ENCODE measurements at regions not wholly inside any gene's neighbourhood (a gene's known extent, or its start where the extent isn't known, plus 50 kb on each side); places are given as distances from the start of the nearest gene placed in this dataset.

DNA sequence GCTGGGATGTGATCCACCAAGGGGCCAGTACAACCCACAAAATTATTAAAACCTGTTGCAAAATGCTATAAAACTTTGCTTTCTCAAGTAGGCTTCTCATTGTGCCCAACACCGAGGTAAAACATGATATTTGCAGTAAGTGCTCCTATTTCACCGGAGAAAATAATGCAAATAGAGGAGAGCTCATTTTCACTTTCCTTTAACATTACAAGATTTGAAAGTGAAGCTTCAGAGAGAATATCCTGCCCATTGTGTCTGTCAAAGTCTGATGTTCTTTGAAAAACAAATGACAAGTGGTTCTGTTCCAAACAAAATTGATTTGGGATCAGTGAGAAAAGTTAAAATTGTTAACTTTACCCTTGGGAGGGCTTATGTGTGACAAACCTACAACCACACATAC is 287.1 kb downstream of the KCNN2 start:
- WGBS (ENCODE audit: insufficient coverage) = no CpG with 5 or more reads among the region's 2 CpGs
- Histone ChIP-seq H3K27ac (ENCODE audit: low read depth, low read length) (no peak overlapping the region), H3K9me3 (ENCODE audit: control insufficient read depth, insufficient read depth, low read length) (no peaks in the 10 kb centered on the region), H3K27me3 (ENCODE audit: control insufficient read depth, insufficient read depth, low read length) (no peaks in the 10 kb centered on the region), H3K4me1 (ENCODE audit: control insufficient read depth, insufficient read depth, low read length) (no peaks in the 10 kb centered on the region), H3K4me3 (ENCODE audit: low read depth, low read length) (no peak overlapping the region), H3K36me3 (ENCODE audit: control insufficient read depth, insufficient read depth, low read length) (no peaks in the 10 kb centered on the region)
- DNase-seq (ENCODE audit: low read depth in 4 of 6, low spot score in 6 of 6) = no peak

DNA sequence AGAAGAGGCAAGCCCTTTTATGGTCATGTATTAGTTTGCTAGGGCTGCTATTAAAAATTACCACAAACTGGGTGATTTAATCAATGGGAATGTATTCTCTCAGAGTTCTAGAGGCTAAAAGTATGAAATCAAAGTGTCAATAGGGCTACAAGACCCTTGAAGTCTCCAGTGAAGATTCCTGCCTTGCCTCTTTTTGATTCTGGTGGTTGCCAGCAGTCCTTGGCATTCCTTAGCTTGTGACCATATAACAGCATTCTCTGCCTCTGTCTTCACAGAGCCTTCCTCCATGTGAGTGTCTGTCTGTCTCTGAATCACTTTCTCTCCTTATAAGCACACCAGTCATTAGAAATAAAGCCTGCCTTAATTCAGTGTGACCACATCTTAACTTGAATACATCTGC is 282.7 kb downstream of the KCNN2 start:
- no peaks in the 10 kb centered on the region for H3K27me3 ChIP-seq (ENCODE audit: control insufficient read depth, insufficient read depth, low read length)
- no peak for DNase-seq (ENCODE audit: low read depth in 4 of 6, low spot score in 6 of 6)
- H3K27ac ChIP-seq (ENCODE audit: low read depth, low read length) = no peak overlapping the region

DNA sequence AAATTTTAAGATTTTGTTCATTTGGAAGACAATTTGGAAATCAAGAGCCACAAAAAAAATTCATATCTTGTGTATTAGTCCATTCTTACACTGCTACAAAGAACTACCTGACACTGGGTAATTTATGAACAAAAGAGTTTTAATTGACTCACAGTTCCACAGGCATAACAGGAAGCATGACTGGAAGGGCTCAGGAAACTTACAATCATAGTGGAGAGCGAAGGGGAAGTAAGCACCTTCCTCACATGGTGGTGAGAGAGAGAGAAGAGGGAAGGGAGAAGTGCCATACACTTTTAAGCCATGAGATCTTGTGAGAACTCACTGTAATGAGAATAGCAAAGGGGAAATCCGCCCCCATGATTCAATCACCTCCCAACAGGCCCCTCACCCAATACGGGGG is 274.4 kb downstream of the KCNN2 start:
- no peaks in the 10 kb centered on the region for H3K36me3 ChIP-seq (ENCODE audit: control insufficient read depth, insufficient read depth, low read length)
- WGBS (ENCODE audit: insufficient coverage) = no CpG with 5 or more reads among the region's 3 CpGs

More for the DNA sequence above, 282.7 kb downstream of the KCNN2 start:
- H3K9me3 ChIP-seq (ENCODE audit: control insufficient read depth, insufficient read depth, low read length) = no peaks in the 10 kb centered on the region
- no peak overlapping the region for H3K4me3 ChIP-seq (ENCODE audit: low read depth, low read length)
- H3K4me1 ChIP-seq (ENCODE audit: control insufficient read depth, insufficient read depth, low read length) = no peaks in the 10 kb centered on the region
- no peaks in the 10 kb centered on the region for H3K36me3 ChIP-seq (ENCODE audit: control insufficient read depth, insufficient read depth, low read length)

DNA sequence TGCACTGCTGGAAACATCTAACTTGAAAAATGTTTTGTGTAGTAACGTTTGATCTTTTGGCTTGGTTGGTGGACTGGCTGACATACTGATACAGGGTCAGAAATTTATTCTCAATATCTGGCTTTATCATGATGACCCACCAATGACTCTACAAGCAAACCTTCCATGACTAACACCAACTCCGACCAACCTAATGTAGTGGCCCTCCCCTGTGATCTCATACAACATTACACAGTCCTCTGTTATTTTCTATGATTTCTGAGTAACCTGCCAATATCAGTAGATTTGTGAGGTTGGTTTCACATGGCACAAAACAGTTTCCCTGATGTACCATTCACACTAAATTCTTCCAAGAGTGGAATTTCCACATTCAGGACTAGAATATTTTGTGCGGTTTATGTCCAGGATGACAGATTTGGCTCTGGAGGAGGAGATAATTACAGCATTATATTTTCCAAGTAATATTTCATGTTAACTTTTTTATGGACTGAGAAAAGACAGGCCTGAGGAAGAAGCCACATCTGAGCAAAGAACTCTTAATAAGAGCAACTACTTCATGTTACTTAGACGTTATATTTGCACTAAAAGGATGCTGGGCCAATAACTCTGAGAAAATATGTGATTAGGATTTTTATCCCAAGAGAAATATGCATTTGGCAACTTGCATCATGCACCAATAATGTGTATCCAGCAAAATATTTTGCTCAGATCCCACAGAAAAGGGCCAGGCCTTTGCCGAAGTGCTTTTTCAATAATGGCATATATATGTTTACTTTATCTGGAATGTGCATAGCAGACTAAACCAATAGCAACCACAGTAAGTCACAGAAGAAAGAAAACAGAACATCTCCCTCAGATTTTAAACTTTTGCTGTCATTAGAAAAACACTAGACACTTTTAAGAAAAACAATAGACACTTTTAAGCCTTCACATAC is 273.4 kb downstream of the KCNN2 start:
- Histone ChIP-seq H3K4me1 (ENCODE audit: control insufficient read depth, insufficient read depth, low read length) (no peaks in the 10 kb centered on the region), H3K27me3 (ENCODE audit: control insufficient read depth, insufficient read depth, low read length) (no peaks in the 10 kb centered on the region), H3K9me3 (ENCODE audit: control insufficient read depth, insufficient read depth, low read length) (no peaks in the 10 kb centered on the region), H3K4me3 (ENCODE audit: low read depth, low read length) (no peak overlapping the region), H3K27ac (ENCODE audit: low read depth, low read length) (no peak overlapping the region), H3K36me3 (ENCODE audit: control insufficient read depth, insufficient read depth, low read length) (no peaks in the 10 kb centered on the region)
- WGBS (ENCODE audit: insufficient coverage) = no CpG with 5 or more reads among the region's 5 CpGs
- peak in 1 of 6 donors; percentile 9 for DNase-seq (ENCODE audit: low read depth in 4 of 6, low spot score in 6 of 6)

More for the DNA sequence above, 274.4 kb downstream of the KCNN2 start:
- H3K4me1 ChIP-seq (ENCODE audit: control insufficient read depth, insufficient read depth, low read length) = no peaks in the 10 kb centered on the region
- DNase-seq (ENCODE audit: low read depth in 4 of 6, low spot score in 6 of 6) = no peak
- H3K27ac ChIP-seq (ENCODE audit: low read depth, low read length) = no peak overlapping the region
- no peaks in the 10 kb centered on the region for H3K27me3 ChIP-seq (ENCODE audit: control insufficient read depth, insufficient read depth, low read length)
- H3K9me3 ChIP-seq (ENCODE audit: control insufficient read depth, insufficient read depth, low read length) = no peaks in the 10 kb centered on the region
- H3K4me3 ChIP-seq (ENCODE audit: low read depth, low read length) = no peak overlapping the region

DNA sequence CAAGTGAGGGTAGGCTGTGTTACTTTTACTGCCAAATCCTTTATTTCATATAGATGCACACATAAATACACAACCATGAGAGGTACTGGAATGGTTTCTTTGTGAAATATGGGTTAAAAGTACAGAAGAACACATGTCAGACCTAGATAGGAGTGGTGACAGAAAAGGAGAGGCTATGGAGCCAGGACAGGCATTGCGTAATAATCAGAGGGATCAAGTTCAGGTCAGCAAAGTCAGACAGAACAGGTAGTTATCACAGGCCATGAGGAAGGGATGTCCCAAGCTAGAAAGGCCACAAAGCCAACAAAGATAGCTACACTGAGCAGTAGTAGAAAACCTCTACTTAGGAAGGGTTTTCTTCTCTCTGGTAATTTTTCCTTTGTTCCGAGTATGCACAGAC is 272.6 kb downstream of the KCNN2 start:
- no peaks in the 10 kb centered on the region for H3K4me1 ChIP-seq (ENCODE audit: control insufficient read depth, insufficient read depth, low read length)
- H3K36me3 ChIP-seq (ENCODE audit: control insufficient read depth, insufficient read depth, low read length) = no peaks in the 10 kb centered on the region
- no peaks in the 10 kb centered on the region for H3K9me3 ChIP-seq (ENCODE audit: control insufficient read depth, insufficient read depth, low read length)
- DNase-seq (ENCODE audit: low read depth in 4 of 6, low spot score in 6 of 6) = no peak
- H3K4me3 ChIP-seq (ENCODE audit: low read depth, low read length) = no peak overlapping the region
- H3K27ac ChIP-seq (ENCODE audit: low read depth, low read length) = no peak overlapping the region
- 100% methylated on average over 1 of the region's 2 CpGs for WGBS (ENCODE audit: insufficient coverage)
- no peaks in the 10 kb centered on the region for H3K27me3 ChIP-seq (ENCODE audit: control insufficient read depth, insufficient read depth, low read length)

DNA sequence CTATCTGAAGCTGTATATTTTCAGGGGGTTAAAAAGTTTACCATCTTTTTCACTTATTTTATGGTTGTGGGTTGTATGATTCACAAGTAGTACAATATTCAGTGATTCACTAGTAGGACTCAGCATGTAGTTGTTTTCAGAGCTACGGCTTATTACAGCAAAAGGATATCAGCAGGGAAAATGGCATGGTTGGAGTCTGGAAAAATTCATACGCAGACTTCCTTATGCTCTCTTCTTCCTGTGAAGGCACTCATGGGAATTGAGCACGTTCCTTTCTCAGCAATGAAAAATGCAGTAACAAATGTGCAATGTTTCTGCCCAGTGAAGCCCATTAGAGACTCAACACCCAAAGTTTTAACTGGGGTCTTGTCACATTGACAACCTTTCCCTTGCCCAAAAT is 250.5 kb downstream of the KCNN2 start:
- Histone ChIP-seq H3K4me1 (ENCODE audit: control insufficient read depth, insufficient read depth, low read length) (no peaks in the 10 kb centered on the region), H3K4me3 (ENCODE audit: low read depth, low read length) (no peak overlapping the region), H3K27me3 (ENCODE audit: control insufficient read depth, insufficient read depth, low read length) (no peaks in the 10 kb centered on the region), H3K36me3 (ENCODE audit: control insufficient read depth, insufficient read depth, low read length) (no peaks in the 10 kb centered on the region), H3K9me3 (ENCODE audit: control insufficient read depth, insufficient read depth, low read length) (no peaks in the 10 kb centered on the region), H3K27ac (ENCODE audit: low read depth, low read length) (no peak overlapping the region)
- DNase-seq (ENCODE audit: low read depth in 4 of 6, low spot score in 6 of 6) = no peak
- WGBS (ENCODE audit: insufficient coverage) = 86% methylated on average over 3 of the region's 3 CpGs

DNA sequence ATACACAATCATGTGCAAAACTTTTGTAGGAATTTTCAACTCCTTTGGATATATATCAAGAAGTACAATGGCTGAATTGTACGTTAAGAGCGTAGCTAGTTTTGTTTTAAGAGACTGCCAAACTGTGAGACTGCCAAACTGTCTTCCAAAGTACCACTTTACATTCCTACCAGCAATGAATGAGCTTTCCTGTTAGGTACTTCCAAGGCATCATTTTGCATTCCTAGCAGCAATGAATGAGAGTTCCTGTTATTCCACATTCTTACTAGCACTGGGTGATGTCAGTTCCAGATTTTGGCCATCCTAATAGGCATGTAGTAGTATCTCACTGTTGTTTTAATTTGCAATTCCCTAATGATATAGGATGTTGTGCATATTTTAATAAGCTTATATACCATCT is 219.3 kb downstream of the KCNN2 start:
- no peaks in the 10 kb centered on the region for H3K36me3 ChIP-seq (ENCODE audit: control insufficient read depth, insufficient read depth, low read length)
- no peaks in the 10 kb centered on the region for H3K4me1 ChIP-seq (ENCODE audit: control insufficient read depth, insufficient read depth, low read length)
- DNase-seq (ENCODE audit: low read depth in 4 of 6, low spot score in 6 of 6) = peak in 3 of 6 donors; percentile 17 to 63 (median 48)
- no peaks in the 10 kb centered on the region for H3K27me3 ChIP-seq (ENCODE audit: control insufficient read depth, insufficient read depth, low read length)
- no peak overlapping the region for H3K4me3 ChIP-seq (ENCODE audit: low read depth, low read length)
- no peak overlapping the region for H3K27ac ChIP-seq (ENCODE audit: low read depth, low read length)
- peaks cover 6% of the 10 kb centered on the region for H3K9me3 ChIP-seq (ENCODE audit: control insufficient read depth, insufficient read depth, low read length)
- no CpG with 5 or more reads among the region's 2 CpGs for WGBS (ENCODE audit: insufficient coverage)

DNA sequence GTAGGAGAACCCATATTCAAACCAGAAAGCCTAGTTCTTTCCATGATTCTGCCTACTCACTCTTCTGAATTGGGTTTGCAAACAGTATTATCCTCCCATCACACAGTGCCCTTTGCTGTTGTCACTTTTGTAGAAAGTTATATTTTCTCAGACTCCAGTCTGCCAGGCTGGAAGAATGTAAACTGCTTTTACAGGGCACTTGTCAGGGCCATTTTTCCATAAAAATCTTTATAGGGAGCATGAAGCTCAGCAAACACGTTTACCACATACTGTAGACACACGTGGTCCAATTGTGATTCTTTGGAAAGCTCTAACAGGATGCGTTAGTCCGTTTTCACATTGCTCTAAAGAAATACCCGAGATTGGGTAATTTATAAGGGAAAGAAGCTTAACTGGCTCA is 204.0 kb downstream of the KCNN2 start:
- Histone ChIP-seq H3K4me3 (ENCODE audit: low read depth, low read length) (no peak overlapping the region), H3K9me3 (ENCODE audit: control insufficient read depth, insufficient read depth, low read length) (peaks cover 3% of the 10 kb centered on the region), H3K27me3 (ENCODE audit: control insufficient read depth, insufficient read depth, low read length) (no peaks in the 10 kb centered on the region), H3K4me1 (ENCODE audit: control insufficient read depth, insufficient read depth, low read length) (no peaks in the 10 kb centered on the region), H3K27ac (ENCODE audit: low read depth, low read length) (no peak overlapping the region), H3K36me3 (ENCODE audit: control insufficient read depth, insufficient read depth, low read length) (no peaks in the 10 kb centered on the region)
- WGBS (ENCODE audit: insufficient coverage) = 94% methylated on average over 3 of the region's 5 CpGs
- DNase-seq (ENCODE audit: low read depth in 4 of 6, low spot score in 6 of 6) = no peak

DNA sequence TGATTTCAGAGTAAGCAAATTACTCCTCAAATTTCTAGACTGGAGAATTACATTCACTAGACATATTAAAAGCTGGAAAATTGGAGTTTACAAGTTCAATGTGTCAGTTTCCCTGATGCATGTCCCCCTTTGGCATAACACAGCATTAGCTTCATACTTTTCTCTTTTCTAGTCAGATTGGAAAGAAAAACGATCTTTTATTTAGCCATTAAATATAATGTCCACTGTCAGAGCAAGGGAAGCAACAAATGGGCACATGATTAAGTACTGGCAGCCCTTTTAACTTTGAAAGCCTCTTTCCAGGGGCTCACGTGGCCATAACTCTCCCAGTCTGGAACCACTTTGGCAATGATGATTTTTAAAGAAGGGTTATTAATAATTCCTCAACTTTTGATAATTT is 203.3 kb downstream of the KCNN2 start:
- WGBS (ENCODE audit: insufficient coverage) = no CpG with 5 or more reads among the region's 2 CpGs
- Histone ChIP-seq H3K9me3 (ENCODE audit: control insufficient read depth, insufficient read depth, low read length) (no peaks in the 10 kb centered on the region), H3K4me1 (ENCODE audit: control insufficient read depth, insufficient read depth, low read length) (no peaks in the 10 kb centered on the region), H3K36me3 (ENCODE audit: control insufficient read depth, insufficient read depth, low read length) (no peaks in the 10 kb centered on the region), H3K27ac (ENCODE audit: low read depth, low read length) (no peak overlapping the region), H3K27me3 (ENCODE audit: control insufficient read depth, insufficient read depth, low read length) (no peaks in the 10 kb centered on the region), H3K4me3 (ENCODE audit: low read depth, low read length) (no peak overlapping the region)
- peak in 1 of 6 donors; percentile 32 for DNase-seq (ENCODE audit: low read depth in 4 of 6, low spot score in 6 of 6)

DNA sequence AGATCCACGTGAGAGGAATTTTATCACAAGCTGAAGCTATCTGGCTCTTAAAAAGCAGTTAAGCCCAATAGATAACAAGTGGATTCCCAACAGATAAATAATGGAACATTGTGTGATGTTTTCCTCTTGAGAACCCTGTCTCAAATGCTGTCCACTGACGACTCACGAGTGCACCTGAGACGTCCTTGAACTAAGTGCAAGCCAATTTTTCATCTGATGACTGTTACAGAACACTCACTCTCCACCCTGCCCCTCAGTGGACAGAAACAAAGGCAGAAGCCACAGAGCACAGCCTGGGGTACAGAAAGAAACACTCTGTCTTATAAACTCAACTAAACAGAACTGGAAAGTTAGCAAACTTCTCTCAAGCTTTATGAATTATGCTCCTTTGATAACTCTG is 199.5 kb downstream of the KCNN2 start:
- no peak overlapping the region for H3K27ac ChIP-seq (ENCODE audit: low read depth, low read length)
- 76% methylated on average over 4 of the region's 4 CpGs for WGBS (ENCODE audit: insufficient coverage)
- no peak for DNase-seq (ENCODE audit: low read depth in 4 of 6, low spot score in 6 of 6)
- no peaks in the 10 kb centered on the region for H3K4me1 ChIP-seq (ENCODE audit: control insufficient read depth, insufficient read depth, low read length)
- H3K27me3 ChIP-seq (ENCODE audit: control insufficient read depth, insufficient read depth, low read length) = no peaks in the 10 kb centered on the region
- no peak overlapping the region for H3K4me3 ChIP-seq (ENCODE audit: low read depth, low read length)
- no peaks in the 10 kb centered on the region for H3K36me3 ChIP-seq (ENCODE audit: control insufficient read depth, insufficient read depth, low read length)
- no peaks in the 10 kb centered on the region for H3K9me3 ChIP-seq (ENCODE audit: control insufficient read depth, insufficient read depth, low read length)
